IPS-11a (cell line): ENCODE measurements at regions not wholly inside any gene's neighbourhood (a gene's known extent, or its start where the extent isn't known, plus 50 kb on each side); places are given as distances from the start of the nearest gene placed in this dataset.

Experiments used
- H3K4me3 ChIP-seq: one replicate; pipeline ENCODE4 v1.5.1; 2013; ENCODE audit warnings: low read depth, low read length, control low read depth

DNA sequence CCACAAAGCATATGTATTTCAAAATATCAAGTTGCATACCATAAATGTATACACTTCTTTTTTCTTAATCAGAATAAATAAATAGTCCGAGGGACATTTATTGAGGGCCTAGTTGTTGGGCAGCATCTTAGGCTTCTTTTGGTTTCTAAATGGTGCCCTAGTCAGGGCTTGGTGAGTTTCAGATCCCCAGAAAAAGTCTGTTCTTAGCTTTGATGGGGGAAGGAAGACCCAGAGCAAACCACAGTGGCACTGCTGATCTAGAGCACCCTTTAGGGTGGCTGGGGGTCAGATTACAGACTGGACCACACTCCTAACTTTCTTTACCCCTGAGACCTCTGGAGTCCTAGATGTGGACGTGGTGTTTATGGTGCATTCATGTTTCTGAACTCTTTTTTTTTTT, 97.8 kb downstream of the C9orf152 start:
- H3K4me3 ChIP-seq = no peak overlapping the region

DNA sequence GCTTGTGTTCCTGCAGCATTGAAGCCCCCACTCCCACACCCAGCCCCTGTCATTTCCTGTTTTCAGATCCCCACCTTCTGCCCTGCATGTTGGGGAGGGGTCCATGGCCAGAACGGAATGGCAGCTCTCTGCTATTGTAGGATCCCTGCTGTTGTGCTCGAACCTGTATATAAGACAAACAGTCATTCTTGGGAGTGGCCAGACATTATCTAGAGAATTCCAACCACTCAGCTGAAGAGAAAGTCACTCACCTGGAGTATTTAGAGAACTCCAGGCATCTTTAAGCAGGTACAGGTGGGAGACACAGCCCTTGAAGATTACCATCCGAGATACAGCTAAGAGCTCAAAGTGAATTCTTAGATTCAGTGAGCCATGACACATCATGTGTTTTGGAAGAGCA, 96.1 kb downstream of the C9orf152 start:
- no peak overlapping the region for H3K4me3 ChIP-seq

DNA sequence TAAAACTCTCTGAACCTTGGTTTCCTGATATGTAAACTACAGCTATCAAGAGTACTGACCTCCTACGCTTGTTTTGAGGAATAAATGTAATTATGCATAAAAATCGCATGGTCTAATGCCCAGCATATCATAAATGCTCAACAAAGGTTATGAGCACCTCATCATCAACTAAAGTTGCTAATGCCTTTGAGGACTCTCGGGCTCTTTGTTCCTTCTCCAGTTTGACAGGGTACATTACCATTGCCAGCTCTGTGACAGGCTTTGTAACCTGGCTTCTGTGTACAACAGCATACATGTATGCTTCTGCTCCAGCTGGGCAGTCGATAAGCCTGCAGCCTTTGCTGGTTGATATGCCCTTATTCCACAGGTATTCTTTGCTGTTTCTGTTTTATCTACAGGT, 95.2 kb downstream of the C9orf152 start:
- H3K4me3 ChIP-seq = no peak overlapping the region

DNA sequence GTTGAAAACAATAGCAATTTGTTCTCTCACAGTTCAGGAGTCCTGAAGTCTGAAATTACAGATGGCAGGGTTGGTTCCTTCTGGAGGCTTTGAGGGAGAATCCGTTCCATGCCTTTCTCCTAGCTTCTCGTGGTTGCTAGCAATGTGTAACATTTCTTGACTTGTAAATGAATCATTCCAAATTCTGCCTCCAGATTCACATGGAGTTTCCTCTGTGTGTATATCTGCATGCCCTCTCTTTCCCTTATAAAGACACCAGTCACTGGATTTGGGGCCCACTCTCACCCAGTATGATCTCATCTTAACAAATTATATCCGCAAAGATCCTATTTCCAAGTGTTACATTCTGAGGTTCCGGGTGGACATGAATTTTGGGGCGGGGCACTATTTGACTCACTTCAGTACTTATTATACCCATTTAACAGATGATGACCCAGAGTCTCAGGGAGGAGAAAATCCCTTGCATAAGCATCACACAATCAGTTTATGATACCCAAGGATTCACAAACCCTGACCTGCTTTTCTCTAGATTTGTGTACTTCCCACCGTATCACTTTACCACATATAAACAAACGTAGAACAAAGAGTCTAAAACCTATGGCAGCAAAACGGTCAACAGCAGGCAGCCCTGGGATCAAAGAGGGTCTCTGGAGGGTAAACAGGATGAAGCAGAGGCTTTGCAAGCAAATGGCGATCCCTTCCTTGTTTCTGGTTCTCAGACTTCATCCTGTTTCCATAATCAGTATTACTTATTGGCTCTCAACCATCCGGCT, 93.7 kb downstream of the C9orf152 start:
- H3K4me3 ChIP-seq = no peak overlapping the region

DNA sequence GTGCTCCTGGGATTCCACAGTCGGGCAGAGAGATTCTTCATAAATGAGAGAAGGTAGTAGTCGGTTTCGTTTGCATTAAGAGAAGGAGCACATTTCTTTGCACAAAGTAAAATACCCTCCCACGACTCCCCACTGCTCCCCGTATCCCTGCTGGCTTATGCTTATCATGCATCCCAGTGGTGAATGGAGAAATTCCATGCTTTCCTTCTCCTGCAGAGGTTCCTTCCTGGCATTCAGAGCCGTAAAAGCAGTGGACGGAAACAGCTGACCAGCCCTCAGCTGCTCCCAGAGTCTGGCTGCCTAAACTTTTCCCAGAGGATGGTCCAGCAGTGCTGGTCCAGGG, 93.1 kb downstream of the C9orf152 start:
- H3K4me3 ChIP-seq = no peak overlapping the region

DNA sequence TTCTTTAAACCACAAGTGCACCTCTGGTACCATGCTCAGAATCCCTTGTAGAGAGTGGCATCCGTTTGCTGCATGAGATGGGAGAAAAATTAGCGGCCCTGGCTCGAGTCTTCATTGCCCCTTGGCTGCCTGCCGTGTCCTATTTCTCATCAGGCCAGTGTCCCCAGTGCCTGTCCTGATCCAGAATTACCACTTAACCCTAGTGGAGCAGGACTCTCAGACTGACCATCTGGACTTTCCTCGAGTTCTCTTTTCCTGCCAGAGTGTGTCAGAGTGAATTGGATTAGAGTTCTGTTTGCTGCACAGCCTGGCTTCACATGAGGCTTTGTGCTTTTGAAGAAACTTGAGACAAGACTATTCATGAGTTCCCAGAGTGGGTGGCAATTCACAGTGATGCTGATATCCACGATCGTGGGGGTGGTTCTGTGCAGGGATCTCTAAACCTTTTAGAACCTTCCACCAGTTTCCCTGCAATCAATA, 92.6 kb downstream of the C9orf152 start:
- no peak overlapping the region for H3K4me3 ChIP-seq

DNA sequence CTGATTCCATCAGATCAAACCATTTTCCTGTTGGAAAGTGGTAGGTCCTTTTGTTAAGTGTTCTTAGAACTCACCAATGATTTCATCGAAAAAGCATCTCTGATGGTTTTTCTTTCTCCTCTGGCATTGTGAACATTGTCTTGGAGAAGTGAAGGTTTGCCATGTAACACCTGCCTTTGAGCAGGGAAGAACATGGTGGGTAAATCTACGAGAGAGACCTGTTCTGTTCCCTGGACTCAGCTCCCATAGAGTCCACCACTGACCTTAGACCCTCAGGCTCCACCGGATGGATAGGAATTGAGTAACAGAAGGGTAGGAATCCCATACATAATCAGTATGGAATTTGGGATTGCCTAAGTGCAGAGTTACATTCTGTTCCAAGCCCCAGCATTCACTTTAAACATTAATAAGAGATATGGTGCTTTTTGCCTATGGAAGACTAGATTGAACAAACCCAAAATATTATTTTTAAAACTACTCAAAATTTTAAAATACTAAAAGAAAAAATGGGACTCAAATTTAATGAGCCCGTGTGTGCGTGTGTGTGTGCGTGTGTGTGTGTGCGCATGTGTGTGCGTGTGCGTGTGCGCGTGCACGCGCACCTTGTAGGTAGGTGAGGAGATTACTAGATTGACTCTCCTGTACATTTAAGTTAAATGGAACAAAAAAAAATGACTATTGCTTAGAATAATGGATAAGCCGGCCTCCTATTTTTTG, 92.0 kb downstream of the C9orf152 start:
- no peak overlapping the region for H3K4me3 ChIP-seq

DNA sequence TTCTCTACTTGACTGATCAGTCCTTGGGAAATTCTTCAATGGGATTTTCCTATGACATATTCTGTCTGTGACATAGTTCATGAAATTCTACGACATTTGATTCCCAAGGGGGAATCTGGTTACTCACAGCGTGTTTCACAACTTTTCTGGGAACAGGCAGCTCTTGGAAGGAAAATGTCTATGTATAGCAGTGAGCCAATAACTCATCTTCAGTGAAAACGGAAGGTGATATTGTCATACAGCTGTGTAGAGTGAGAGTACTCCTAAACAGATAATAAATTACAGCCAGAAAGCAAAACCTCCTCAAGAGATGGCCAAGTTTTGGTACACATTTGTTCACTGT, 91.4 kb downstream of the C9orf152 start:
- no peak overlapping the region for H3K4me3 ChIP-seq

DNA sequence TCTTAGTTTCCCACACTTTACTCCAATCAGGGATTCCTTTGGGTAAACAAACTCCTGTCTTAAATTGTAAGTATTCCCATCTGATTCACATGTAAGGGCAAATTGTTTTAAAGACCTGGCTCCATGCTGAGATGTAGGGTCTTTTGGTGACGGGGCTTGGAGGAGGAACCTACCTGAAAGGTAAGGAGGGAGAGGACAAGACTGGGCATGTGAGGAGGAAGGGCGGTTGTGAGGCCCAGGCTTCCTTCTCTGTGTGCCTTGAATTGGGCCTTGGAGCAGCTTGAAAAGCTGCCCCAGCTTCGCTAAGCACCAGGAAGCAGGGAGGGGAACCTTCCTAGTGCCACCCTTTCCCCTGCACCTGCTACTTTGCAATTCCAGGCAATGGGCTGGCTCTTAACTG, 86.8 kb downstream of the C9orf152 start:
- no peak overlapping the region for H3K4me3 ChIP-seq

DNA sequence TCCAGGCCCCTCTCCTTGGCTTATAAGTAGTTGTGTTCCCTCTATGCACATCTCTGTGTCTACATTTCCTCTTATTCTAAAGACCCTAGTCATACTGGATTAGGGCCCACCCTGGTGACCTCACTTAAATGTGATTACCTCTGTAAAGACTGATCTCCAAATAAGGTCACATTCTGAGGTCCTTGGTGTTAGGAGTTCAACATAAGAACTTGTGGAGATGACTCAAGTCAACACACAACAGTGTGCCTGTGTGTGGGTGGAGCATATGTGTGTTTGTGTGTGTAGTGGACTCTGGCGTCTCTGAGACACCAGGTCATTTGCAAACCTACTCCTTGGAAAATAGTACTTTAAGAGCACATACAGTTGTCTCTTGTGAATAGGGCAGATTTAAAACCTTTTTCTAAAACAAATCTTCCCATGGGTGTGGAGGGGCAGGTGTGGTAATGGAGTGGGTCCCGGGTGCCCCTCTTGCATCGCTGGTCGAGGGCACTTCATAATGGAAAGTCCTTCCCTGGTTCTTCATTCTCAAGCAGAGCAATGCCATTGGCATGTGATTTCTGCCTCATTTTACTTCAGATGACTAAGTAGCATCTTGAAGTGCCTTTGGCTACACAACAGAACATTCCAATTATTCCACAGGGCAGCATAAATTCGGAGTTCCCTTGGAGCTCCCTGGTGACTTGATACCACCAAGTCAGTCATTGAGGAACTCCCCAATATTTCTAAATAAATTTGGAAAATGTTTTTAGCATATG, 84.4 kb downstream of the C9orf152 start:
- H3K4me3 ChIP-seq = no peak overlapping the region

DNA sequence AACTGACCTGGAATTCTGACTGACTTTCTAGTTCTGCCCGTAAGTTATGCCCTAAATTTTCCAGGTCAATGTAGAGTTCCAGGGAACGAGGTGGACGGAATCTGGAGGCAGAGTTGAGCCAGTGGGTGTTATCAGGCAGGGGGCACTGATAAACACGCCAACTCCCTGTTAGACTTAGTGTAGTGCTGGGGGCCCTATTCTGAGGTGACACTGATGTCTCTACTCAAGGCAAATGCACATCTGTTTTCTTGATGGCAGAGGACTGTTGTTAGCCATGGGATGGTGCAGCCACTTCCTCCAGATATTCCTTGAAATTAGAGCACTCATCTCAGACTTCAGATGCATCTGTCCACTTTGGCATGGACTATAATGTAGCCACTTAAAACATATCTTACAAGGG, 83.5 kb downstream of the C9orf152 start:
- H3K4me3 ChIP-seq = no peak overlapping the region

DNA sequence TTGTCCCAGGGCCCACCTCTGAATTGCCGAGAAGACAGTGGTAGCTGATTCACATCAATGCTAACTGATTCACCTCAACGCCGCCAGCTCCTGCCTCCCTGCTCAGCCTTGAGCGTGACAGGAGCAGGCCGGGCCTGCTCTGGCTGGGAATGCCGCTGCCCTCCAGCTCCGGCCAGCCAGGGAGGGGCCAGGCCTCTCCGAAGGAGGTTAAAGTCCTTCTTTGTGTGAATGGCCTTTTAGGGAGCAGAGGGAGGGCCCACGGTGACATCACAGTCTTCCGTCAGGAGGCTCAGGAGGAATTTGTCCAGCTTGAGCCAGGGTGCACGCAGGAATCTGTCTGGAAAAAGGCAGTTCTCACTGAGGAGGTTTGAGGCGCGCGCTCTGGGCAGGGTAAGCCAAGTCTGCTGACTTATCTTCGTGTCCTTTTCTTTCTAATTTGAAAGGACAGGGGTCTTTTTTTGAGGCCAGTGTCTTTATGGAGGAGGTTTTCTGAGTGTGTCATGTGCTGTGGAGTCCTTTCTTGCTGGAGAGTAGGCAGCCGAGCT, 82.7 kb downstream of the C9orf152 start:
- no peak overlapping the region for H3K4me3 ChIP-seq

DNA sequence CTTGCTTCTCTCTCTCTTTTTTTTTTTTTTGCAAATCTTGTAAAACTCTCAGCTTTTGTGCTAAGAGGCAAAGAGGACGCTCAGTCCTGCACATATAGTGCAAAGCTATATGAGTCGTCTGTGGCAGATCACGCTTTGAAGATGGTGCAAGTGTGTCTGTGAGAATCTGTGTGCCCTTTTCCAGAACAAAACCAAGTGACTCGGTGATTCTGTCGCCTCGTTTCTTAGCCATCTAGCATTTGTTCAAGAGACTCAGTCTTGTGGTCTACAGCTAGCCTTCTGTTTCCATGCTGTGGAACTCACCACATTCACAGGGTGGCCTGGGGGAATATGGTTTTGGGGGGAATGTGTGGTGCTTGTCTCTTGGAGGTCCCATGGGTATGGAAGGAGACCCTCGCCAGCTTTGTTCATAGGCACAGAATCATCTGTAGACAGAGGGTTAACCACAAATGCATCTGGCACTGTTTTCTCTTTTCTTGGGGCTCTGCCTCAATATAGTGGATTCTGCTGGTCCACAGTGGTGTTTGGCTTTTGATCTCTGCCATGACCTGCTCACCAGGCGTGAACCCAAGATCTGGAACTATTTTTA, 82.1 kb downstream of the C9orf152 start:
- no peak overlapping the region for H3K4me3 ChIP-seq

DNA sequence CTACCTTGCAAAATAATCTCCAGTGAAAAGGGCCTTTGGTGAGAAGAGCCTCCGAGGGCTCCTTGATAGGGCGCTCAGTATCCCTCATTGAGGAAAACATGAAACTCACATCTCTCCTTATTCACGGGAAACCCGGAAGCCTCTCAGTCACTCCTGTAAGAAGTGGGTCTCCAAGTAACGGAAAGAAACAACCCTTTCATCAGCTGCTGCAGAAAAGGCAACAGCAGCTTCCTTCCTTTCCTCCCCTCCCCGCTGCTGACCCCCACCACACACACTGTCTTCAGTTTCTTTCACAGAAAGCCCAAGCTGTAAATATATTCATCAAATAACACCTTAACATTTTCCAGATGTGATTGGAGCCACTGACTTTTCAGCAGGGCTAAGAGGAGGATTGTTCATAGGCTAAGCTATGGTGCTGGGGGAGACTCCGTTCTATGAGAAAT, 81.4 kb downstream of the C9orf152 start:
- H3K4me3 ChIP-seq = no peak overlapping the region

DNA sequence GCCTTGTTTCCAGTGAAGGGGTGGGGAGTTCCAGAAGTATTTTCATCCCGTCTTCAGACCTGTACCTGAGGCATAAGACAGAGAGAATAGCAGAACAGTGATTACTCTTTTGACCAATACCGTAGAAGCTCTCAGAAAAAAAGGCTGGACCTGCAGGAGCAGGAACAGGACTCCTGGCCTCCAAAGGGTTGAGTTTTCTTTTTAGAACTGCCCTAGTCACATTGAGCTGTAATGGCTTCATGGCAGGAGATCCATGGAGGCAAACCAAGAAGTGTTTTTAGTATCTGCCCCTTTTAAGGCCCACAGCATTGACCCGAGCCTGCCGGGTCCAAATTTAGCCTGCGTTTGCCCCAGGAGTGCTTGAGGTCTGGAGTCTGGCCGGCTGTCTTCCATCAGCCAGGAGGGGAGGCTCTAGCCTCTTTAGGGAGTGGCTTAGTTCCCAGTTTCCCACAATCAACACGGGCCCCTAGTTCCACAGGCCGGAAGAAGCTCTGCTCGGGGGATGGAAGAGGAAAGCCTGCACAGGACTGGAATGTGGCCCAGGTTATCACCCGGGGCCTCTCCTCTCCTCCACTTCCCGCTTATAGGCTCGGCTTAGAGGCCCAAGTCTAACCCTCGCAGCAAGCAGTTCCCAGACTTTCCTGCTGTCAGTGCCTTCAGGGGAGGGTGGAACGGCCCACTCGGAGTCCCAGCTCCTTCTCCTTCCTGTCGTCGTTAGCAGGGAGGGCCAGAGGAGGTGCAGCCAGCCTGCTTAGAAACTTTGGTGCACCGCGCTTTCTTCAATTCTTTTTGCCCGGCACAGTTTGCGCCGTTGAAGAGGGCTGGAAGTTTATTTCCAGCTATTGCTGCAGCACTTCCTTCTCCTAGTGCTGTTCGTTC, 80.7 kb downstream of the C9orf152 start:
- no peak overlapping the region for H3K4me3 ChIP-seq

DNA sequence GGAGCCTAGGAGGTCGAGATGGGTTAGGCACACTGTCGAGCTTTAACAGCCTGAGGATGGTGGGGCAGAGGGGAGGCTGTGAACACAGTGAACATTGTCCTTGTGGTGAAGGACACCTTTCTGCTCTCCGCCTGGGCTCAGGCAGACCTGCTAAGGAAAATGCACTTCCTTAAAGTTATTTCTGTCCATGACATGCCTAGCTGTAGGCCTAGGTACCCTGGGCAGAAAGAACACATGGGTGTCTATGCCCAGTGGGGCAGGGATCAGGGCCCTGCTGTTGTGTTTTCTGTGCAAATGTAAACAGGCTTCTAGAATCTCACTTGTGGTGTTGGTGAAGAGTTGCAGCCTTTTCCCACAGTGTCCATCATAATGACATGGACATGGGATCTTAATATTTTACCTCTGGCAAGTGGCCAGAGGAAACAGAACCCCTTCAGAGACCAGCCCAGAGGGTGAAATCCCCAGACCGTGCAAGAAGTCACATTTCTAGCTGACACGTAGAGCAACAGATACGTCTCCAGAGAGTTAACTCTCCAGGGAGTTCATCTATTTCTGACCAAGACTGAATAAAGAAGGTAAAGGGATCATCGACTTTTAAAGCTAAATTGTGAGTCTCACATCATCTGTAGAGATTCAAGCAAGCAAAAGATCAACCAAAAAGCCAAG, 79.2 kb downstream of the C9orf152 start:
- H3K4me3 ChIP-seq = no peak overlapping the region

DNA sequence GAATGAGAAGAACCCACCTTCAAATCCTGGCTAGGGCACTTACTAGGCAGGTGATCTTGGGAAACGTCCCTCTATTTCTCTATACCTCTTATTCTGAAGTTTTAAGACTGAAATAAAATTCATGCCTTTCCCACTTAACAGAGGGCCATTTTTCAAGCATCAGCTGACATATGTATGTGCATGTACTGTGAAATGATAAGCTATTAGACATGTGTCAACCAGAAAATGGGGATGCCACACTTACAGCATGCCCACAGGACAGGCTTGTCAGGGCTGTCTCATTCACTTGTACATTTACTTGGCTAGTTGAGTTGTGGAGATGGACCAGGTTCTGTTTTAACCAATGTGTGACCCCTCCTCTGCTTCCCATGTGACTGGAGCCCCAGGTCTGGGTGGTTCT, 78.5 kb downstream of the C9orf152 start:
- H3K4me3 ChIP-seq = no peak overlapping the region

DNA sequence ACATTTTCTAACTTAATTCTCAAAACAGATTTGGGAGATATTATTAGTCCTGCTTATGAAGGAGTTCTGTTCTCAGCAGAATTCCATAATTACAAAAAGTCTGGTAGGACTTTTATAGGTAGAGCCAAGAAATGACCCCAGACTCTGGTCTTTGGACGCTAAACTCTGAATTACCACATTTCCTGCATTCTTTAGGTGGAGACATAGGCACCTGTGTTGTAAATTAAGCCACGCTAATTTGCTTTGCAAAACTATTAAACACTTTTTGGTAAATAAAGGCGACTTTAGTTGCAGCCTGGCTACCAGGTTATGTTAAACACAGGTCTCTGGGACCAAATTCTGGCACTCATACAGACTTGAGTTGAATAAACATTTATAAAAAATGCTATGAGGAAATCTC, 77.7 kb downstream of the C9orf152 start:
- no peak overlapping the region for H3K4me3 ChIP-seq

DNA sequence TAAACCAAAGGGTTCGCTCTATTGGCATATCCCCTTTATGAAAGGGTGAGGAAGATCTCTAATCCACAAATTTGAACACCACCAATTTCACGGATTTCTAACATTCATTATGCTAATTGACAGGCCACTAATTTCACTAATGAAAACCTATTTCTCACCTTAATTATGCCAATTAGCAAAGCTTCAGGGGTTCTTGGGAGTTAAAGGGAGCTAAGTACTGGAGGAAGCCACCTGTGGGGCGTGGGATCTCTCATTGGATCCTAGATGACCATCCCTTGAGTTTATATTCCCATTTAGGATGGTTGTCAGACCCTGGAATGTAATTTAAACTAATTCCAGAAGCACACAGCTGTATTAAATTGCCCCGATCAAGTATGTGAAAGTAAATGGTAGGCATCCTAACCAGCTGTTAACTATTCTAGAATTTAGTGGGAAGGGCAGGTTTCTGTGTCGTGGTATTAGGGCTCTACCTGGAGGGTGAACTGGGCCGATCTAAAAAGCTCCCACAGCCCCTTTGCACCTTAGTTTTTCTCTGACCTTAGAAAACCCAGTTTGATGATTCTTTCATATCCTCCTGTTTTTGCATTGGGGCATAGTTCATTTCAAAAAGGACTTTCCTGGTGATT, 77.1 kb downstream of the C9orf152 start:
- no peak overlapping the region for H3K4me3 ChIP-seq
